Tibial nerve (tissue), 3 donors: ENCODE measurements at regions not wholly inside any gene's neighbourhood (a gene's known extent, or its start where the extent isn't known, plus 50 kb on each side); places are given as distances from the start of the nearest gene placed in this dataset.

Experiments used
- POLR2A ChIP-seq, 2 donors: fragments of 450-650 bp; IDR thresholded peaks; one replicate each; pipeline ENCODE4 v1.6.1; 2017; ENCODE audit warnings: antibody characterized with exemption in 2 of 2, mild to moderate bottlenecking in 2 of 2, moderate library complexity in 2 of 2
- TF ChIP-seq, protein P1 (sequence below), 5 experiments: fragments of 200-600 bp in 3 of 5; fragments of 450-650 bp in 2 of 5; sonication (generic) in 3 of 5; IDR thresholded peaks; one replicate each; pipeline ENCODE4 v1.5.1; 2016 to 2019; ENCODE audit warnings: antibody characterized with exemption in 5 of 5, mild to moderate bottlenecking in 3 of 5, moderate library complexity in 2 of 5

DNA sequence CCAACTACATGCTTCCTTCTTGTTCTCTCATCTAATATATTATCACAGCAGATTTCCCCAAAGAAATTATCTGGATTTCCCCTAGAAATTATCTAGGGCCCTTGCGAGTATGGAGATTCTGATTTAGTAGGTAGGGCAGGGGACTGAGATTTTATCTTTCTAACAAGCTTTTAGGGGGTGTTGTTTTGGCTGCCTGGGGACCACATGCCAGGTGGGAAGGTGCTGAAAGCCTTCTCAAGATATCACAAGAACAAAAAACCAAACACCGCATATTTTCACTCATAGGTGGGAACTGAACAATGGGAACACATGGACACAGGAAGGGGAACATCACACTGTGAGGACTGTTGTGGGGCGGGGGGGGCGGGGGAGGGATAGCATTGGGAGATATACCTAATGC, 146.5 kb upstream of the CDH10 start:
- TF ChIP-seq, protein P1, sequence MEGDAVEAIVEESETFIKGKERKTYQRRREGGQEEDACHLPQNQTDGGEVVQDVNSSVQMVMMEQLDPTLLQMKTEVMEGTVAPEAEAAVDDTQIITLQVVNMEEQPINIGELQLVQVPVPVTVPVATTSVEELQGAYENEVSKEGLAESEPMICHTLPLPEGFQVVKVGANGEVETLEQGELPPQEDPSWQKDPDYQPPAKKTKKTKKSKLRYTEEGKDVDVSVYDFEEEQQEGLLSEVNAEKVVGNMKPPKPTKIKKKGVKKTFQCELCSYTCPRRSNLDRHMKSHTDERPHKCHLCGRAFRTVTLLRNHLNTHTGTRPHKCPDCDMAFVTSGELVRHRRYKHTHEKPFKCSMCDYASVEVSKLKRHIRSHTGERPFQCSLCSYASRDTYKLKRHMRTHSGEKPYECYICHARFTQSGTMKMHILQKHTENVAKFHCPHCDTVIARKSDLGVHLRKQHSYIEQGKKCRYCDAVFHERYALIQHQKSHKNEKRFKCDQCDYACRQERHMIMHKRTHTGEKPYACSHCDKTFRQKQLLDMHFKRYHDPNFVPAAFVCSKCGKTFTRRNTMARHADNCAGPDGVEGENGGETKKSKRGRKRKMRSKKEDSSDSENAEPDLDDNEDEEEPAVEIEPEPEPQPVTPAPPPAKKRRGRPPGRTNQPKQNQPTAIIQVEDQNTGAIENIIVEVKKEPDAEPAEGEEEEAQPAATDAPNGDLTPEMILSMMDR (IDR thresholded peaks at IDR 0.05) = no peak
- no peak for TF ChIP-seq POLR2A (IDR thresholded peaks at IDR 0.05)
